DMS53 (cell line): ENCODE measurements at regions not wholly inside any gene's neighbourhood (a gene's known extent, or its start where the extent isn't known, plus 50 kb on each side); places are given as distances from the start of the nearest gene placed in this dataset.

ENCODE experiments used
- DNase-seq: peaks from one replicate; lab custom pipeline; 2025; lab: John Stamatoyannopoulos, UW

GRCh38 chr12:82040987-82041743 lies 282.0 kb upstream of the PPFIA2 start:
- no peak for DNase-seq

GRCh38 chr12:82034769-82035168 lies 275.6 kb upstream of the PPFIA2 start:
- peak; percentile 40 for DNase-seq

GRCh38 chr12:82029936-82030335 lies 270.8 kb upstream of the PPFIA2 start:
- DNase-seq = no peak

GRCh38 chr12:82028772-82029171 lies 269.6 kb upstream of the PPFIA2 start:
- DNase-seq = no peak

GRCh38 chr12:82027612-82028011 lies 268.5 kb upstream of the PPFIA2 start:
- DNase-seq = no peak

GRCh38 chr12:82025462-82025861 lies 266.3 kb upstream of the PPFIA2 start:
- no peak for DNase-seq

- DNase-seq = peak; percentile 53
Measured at GRCh38 chr12:82019533-82019932, 260.4 kb upstream of the PPFIA2 start.

- DNase-seq = no peak
Measured at GRCh38 chr12:82015623-82016347, 256.6 kb upstream of the PPFIA2 start.

GRCh38 chr12:82012176-82012575 lies 253.0 kb upstream of the PPFIA2 start:
- DNase-seq = no peak

- DNase-seq = no peak
Measured at GRCh38 chr12:82009524-82009923, 250.4 kb upstream of the PPFIA2 start.

- no peak for DNase-seq
Measured at GRCh38 chr12:82008251-82008650, 249.1 kb upstream of the PPFIA2 start.

GRCh38 chr12:81998761-81999378 lies 239.7 kb upstream of the PPFIA2 start:
- DNase-seq = no peak

- DNase-seq = peak; percentile 56
Measured at GRCh38 chr12:81992461-81992860, 233.3 kb upstream of the PPFIA2 start.

GRCh38 chr12:81991868-81992267 lies 232.7 kb upstream of the PPFIA2 start:
- no peak for DNase-seq

GRCh38 chr12:81988362-81988761 lies 229.2 kb upstream of the PPFIA2 start:
- DNase-seq = no peak

- DNase-seq = no peak
Measured at GRCh38 chr12:81987371-81987770, 228.2 kb upstream of the PPFIA2 start.

- no peak for DNase-seq
Measured at GRCh38 chr12:81976661-81977060, 217.5 kb upstream of the PPFIA2 start.

- DNase-seq = no peak
Measured at GRCh38 chr12:81974762-81975161, 215.6 kb upstream of the PPFIA2 start.

GRCh38 chr12:81968421-81968820 lies 209.3 kb upstream of the PPFIA2 start:
- peak; percentile 64 for DNase-seq

GRCh38 chr12:81963636-81964035 lies 204.5 kb upstream of the PPFIA2 start:
- DNase-seq = no peak

GRCh38 chr12:81963026-81963425 lies 203.9 kb upstream of the PPFIA2 start:
- DNase-seq = no peak

GRCh38 chr12:81962126-81962856 lies 203.1 kb upstream of the PPFIA2 start:
- DNase-seq = no peak
